GM21515 (cell line): ENCODE measurements at regions not wholly inside any gene's neighbourhood (a gene's known extent, or its start where the extent isn't known, plus 50 kb on each side); places are given as distances from the start of the nearest gene placed in this dataset.
"Not testable (repeated sequence)": the region's sequence is repeated elsewhere in the genome, so short reads cannot be mapped to it uniquely, and the experiment has no call there.

Experiments used
- ATAC-seq: cut with Tn5 transposase; IDR thresholded peaks from one replicate; pipeline ENCODE4 v1.9.1; 2021; ENCODE audit not compliant: unreplicated experiment

DNA sequence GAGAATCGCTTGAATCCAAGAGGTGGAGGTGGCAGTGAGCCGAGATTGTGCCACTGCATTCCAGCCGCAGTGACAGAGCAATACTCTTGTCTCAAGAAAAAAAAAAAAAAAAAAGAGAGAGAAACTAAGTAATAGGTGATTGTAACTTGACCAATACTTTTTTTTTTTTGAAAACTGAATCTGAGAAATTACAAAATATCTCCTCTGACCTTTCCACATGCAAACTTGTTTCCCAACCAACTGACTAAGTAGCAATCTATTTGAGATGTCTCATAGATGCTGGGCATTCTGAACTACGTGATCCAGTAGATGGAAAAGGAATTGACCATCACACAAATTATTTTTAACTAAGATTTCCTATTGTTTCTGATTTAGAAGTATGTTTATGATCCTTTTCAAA, 407.3 kb upstream of the CHORDC1 start:
- no peak for ATAC-seq

DNA sequence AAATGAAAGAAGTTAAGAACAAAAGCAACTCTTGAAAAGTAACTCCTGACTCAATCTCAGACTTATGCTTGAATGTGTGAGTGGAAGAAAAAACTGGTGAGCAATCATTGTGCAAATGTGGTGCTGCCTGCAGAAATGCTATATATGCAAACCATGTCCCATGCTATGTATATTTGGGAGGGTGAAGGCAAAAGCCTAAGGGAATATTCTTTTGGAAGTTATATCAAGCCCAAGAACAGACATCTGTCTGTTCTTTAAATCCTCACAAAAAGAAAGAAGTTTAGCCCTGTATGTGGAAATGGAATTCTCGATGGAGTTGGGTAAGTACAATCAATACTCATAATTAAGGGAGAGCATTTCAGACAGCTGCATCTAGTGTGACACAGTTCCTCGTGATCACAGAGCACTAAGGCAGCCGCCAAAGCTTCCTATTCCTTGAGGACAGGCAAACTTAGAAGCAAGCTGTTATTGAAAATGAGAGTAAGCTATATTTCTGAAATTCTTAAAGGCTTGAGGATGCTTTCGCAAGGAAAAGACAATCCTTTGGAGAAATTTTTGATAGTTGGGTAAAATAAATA, 406.5 kb upstream of the CHORDC1 start:
- no peak for ATAC-seq

DNA sequence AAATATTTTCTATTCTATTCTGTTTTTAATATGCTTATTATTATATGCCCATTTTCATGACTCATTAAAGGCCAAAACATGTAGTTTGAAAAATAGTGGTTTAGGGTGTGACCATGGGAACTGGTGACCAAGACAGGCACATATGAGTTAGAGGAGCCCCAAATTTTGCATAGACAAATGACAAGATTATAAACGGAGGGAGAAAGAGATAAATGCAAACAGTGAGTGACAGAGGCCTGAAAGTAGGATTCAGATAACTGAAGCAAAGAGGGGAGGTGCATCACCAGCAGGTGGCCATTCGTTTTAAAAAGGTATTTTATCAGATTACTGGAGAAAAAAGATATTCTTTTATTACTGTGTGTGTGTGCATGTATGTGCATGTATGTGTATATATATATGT, 391.5 kb upstream of the CHORDC1 start:
- ATAC-seq, result no peak

DNA sequence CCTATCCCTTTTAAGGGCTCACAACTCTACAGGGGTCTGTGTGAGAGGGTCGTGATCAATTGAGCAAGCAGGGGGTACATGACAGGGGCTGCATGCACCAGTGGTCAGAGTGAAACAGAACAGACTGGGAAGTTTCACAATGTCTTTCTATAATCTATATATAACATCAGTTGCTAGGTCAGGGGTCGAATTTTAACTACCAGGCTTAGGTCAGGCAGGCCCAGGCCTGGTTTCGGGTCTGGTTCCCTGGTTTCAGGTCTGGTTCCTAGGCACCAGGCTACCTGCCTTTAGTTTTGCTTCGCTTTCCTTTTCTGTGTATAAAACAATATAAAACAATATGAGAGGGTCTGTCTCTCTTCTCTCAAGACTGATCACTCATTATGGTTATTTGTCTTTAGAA, 390.2 kb upstream of the CHORDC1 start:
- ATAC-seq, result not testable (repeated sequence)

DNA sequence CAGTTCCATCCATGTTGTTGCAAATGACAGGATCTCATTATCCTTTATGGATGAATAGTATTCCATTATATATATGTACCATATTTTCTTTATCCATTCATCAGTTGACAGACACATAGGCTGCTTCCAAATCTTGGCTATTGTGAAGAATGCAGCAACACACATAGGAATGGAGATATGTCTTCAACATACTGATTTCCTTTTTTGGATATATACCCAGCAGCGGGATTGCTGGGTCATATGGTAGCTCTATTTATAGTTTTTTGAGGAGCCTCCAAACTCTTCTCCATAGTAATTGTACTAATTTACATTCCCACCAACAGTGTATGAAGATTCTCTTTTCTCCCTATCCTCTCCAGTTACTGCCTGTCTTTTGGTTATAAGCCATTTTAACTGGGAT, 383.9 kb upstream of the CHORDC1 start:
- ATAC-seq, result no peak

DNA sequence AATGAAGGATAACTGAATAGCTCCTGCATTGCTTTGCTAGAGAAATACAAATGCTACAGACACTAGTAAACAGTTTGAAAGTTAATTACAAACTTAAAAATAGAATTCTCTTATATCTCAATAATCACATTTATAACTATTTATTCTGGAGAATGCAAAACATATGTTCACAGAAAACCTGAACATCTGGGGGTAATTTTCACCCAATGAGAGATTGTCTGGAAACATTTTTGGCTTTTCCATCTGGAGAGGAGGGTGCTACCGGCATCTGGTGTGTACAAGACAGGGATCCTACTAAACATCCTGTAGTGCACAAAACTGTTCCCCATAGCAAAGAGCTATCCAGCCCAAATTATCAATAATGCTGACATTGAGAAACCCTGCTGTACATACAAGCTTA, 378.4 kb upstream of the CHORDC1 start:
- ATAC-seq, result no peak

DNA sequence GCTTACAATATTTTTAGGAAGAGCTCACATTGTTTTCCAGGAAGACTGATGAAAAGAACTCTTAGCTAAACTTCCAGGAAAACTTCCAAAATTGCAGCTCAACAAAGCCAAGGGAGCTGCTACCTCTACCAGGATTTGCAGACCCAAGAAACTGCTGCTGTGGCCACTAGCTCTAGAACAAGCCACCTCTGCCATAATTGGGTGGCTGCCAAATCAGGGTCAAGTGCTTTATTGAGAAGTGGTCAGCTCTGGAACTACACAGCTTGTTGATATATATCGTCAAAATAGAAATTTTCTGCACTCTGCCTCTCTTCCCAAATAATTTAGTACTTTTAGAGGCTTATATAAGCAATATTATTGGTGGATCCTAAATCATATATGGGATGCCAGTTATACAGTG, 371.8 kb upstream of the CHORDC1 start:
- no peak for ATAC-seq

DNA sequence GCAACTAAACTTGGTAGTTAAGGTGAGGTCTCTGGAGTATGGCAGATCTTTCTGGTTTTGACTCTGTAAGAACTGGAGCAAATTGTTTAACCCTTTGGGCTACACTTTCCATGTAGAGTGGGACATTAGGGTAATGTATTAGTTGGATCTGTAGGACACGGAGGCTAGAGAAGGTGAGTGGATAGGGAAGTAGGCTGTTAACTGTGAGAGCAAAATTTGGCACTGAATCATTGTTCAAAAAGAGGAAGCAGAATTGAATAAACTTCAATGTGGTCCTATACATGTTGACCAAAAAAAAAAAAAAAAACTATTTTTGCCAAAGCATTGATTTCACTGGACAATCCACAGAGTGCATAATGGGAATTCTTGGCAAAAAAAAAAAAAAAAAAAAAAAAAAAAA, 370.2 kb upstream of the CHORDC1 start:
- ATAC-seq, result no peak

DNA sequence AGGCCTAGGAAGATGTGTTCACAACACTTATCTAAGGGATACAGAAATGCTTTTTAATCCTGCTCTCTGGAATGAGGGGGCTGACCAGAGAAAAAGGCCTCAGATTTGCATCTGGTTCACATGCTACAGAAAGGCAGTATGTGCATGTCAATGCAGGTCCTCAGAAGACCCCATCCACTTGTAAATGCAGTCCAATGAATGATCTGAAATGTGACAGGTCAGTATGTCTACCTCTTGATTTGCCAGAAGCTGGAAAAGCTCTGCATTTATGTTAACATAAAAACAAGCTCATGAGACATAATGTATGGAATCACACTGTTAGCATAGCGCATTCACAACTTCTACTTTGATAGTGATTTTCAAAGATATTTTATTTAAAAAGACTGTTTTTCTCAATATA, 367.4 kb upstream of the CHORDC1 start:
- no peak for ATAC-seq

DNA sequence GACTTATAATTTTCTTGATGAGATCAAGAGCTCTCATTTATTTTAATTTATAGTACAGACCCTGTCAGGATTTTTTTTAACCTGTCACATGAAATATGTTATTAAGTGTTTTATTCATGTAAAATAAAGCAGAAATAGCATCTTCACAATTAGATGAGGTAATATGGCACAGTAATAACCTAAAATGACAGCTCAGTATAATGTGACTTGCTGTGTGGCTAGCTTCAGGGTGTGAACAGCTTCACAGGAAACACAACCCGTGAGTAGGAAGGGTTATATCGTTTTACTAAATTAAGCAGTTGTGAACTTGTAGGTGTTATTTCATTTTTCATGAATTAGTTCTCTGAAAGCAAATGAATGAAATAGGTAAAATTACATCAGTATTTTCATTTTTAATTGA, 366.9 kb upstream of the CHORDC1 start:
- ATAC-seq, result no peak

DNA sequence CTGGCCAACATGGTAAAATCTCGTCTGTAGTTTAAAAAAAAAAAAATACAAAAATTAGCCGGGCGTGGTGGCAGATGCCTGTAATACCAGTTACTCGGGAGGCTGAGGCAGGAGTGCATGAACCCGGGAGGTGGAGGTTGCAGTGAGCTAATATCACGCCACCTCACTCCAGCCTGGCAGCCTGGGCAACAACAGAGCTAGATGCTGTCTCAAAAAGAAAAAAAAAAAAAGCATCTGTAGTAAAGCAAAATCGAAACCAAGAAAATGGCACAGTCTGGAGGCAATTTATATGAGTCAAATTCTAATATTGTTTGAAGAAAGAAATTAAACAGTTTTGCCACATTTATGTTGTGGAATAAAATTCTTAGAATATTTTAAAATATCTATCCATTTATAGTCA, 365.0 kb upstream of the CHORDC1 start:
- ATAC-seq, result no peak

DNA sequence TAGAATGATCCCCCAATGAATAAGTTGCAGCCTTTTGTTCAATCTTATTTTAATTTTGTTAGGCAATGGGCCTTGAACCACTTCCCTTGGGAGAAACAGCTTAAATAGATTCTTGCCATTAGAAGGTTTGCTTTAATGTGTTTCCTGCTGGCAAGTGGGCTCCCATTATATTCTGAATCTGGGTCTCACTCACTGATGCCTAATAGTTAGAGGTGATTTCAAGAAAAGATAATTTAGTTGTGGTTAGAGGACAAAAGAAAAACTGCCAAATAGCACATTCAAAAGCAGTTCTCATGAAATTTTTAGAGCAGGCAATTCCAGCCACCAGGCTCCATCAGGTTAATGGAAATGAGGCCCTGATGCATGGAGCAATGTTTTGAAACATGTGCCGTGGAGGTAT, 362.6 kb upstream of the CHORDC1 start:
- ATAC-seq, result no peak

DNA sequence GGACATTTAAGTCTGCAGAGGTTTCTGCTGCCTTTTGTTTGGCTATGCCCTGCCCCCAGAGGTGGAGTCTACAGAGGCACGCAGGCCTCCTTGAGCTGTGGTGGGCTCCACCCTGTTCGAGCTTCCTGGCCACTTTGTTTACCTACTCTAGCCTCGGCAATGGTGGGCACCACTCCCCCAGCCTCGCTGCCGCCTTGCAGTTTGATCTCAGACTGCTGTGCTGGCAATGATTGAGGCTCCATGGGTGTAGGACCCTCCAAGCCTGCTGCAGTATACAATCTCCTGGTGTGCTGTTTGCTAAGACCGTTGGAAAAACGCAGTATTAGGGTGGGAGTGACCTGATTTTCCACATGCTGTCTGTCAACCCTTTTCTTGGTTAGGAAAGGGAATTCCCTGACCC, 360.1 kb upstream of the CHORDC1 start:
- not testable (repeated sequence) for ATAC-seq

DNA sequence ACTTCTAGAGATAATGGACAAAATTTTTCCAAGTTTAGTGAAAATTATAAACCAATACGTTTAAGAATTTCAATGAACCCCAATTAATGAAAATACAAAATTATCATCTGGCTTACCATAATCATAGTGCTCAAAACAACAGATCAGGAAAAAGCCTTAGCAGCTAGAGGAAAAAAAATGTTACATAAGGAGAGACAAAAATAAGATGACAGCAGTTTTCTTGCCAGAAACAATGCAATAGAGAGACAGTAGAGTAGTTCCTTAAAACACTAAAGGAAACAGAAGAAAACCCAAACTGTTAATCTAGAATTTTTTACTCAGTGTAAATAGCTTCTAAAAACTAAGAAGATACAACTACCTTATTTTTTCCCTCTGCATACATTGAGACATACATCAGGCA, 341.7 kb upstream of the CHORDC1 start:
- no peak for ATAC-seq

DNA sequence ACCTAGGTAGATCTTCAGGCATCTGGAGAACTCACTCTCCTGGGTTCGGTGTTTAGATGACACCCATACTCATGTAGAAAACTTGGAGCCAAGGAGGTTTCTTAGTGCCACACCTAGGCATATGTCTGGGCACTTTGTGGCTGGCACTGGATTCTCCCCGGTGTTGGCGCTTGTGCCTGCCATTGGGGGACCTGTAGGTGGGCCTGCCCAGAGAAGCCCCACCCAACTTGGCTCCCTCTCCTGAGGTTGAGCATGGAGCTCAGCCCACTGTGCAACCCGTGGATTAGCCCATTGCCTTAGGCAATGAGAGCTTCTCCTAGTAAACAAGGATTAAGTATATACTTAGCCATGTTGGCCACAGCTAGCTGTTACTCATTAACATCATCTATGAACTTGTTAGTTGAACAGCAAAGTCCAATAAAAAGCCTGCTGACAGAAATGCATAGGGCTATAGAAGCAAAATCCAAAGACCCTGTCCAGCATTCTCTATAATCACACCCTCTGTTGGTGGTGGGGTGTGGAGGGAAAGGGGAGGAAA, 335.5 kb upstream of the CHORDC1 start:
- no peak for ATAC-seq

DNA sequence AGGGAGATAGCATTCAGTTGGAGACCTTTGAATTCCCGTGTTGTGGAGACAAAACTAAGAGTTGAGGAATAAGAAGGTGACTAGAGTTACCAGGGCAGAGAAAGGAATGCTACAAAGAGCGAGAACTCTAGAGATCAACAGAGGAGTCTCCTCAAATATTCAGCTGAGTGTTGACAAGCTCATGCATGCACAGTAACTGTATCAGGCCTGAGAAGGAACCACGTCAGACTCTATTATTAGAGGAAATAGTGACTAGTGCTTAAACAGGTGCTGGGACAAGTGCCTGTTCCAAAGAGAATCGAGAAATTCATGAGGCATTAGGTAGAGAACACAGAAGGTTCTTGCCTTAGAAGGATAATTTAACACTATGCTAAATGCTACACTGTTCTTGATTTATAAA, 333.8 kb upstream of the CHORDC1 start:
- no peak for ATAC-seq

DNA sequence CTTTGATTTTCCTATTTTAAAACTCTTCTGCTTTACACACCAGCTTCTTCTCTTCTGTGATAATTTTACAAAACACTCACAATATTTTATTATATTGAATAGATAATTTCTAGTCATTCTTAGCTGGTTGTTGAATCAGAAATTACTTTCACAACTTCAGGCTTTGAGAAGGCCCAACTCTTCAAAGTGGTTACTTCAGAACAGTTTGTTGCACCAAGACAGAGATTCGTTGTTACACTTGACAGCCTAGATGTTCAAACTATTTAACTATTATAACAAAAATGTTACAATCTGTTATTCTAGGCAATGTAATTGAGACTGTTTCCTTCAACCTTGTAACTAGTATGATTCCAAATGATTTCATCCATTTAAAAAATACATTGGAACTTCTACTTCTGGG, 333.2 kb upstream of the CHORDC1 start:
- ATAC-seq, result no peak

DNA sequence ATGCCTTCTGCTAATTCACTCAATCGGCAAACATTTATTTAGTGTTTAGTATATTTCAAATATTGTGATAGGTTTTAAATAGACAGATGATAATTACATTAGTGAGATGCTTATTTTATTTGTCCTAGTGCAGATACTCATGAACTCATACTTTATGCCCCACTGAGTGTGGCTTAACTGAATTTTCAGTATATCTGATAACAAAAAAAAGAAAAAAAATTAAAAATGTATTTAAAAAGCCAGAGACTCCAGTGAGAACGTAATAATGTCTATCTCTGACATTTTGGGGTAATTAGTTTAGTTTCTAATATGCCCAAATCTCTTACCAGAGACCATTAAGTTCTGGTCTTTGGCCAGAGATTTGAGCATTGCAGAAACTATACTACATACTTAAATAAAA, 332.6 kb upstream of the CHORDC1 start:
- ATAC-seq, result no peak

DNA sequence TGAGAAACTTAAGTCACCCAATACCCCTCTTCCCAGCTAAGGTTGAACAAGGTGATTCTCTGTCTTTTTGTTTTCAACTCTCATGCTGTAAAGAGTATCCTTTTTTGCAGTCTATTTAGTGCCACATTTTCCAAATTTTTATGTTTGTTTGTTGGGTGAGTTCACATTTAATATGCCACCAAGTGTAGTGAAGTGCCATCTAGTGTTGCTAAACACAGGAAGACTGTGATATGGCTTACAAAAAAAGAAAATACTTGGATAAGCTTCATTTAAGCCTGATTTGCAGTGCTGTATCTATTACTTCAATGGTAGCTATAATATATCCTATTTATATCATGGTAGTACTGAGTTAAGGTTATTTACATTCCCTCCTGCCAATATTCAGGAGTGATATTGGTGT, 319.2 kb upstream of the CHORDC1 start:
- ATAC-seq, result no peak

DNA sequence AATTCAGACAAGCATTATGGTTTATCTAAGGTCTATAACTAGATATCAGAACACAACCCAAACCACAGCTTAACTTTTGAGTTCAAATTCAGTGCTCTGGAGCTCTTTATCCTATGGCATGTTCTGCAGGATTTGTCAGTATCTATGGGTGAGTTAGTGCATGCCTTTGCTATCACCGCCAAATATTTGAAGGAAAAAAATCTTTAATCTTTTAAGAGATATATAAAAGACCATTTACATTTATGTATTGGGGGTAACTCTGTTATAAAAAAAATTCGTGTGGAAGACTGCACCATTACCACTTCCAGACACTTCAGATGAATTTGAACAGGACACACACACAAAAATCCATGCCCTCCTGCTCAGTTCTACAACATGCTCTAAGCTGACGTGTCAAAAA, 313.5 kb upstream of the CHORDC1 start:
- no peak for ATAC-seq

DNA sequence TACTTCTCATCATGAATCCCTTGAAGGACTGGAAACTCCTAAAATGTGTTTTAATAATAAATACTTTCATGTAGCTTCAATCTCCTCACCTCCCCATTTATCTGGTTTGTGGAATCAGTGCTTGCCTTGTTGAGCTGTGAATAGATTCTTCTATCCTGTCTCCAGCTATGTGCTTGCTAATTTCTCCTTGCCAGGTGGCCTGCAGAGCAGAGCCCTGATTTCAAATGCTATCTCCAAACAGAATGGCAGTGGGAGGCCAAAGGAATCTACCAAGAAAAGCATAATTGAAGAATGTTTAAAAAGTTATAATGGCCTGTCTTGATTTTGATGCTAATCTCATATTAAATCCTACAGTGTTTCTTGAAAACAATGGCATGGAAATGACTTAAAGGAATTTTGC, 309.3 kb upstream of the CHORDC1 start:
- no peak for ATAC-seq

DNA sequence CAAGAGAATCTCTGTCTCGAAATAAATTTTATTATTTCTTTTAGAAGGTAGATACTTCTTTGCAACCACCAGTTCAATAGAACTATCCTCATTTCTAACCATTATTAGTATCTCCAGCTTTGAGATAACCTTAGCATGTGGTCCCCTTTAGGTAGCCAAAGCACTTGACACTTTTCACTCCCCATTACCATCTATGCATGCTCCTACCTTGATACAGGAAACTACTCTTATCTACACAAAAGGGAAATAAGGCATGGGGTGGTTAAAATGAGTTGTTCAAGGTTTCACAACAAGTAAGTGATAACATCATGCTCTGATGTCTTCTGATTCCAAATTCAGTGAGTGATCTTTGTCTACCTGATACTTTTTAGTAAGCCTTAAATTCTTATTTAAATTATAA, 308.2 kb upstream of the CHORDC1 start:
- no peak for ATAC-seq

DNA sequence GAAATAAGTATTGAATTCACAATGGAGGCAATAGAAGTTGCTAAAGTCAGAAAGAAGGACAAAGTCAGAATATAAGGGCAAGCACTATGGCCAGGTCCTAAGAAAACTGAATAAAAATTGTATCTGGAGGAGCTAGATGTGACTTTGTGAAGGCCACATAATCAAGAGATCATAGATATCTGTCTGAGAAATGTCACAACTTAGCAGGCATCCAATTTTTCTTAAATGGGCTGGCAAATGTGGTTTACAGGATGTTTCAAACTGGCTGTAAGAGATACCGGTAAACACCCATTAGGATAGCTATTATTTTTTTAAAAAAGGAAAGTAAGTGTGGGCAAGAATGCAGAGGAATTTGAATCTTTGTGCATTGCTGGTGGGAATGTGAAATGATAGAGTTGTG, 303.1 kb upstream of the CHORDC1 start:
- no peak for ATAC-seq

DNA sequence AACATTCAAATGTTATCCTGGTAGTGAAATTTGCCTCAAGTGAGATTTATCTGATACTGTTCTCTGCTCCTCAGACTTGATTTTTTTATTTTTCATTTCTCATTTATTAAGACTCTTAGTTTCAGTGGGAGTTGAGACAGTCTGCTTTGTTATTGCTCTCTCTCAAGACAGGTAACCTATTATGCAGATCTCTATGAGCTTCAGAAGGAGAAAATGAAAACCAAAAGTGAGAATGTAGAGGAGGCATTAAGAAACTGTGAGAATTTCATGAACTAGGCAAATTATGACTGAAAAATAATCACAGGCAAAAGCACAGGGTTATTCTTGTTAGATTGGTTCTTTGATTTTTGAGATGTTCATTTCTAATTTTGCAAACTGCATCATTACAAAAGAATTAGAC, 290.0 kb upstream of the CHORDC1 start:
- ATAC-seq, result peak; percentile 67
